GM12874 (cell line): ENCODE measurements at regions not wholly inside any gene's neighbourhood (a gene's known extent, or its start where the extent isn't known, plus 50 kb on each side); places are given as distances from the start of the nearest gene placed in this dataset.

Source experiments
- CTCF ChIP-seq: IDR thresholded peaks from 2 replicates; pipeline ENCODE4 v1.5.1; 2011; ENCODE audit warnings: low read depth, mild to moderate bottlenecking, control low read depth, low read length, moderate library complexity; ENCODE audit not compliant: insufficient read depth

DNA sequence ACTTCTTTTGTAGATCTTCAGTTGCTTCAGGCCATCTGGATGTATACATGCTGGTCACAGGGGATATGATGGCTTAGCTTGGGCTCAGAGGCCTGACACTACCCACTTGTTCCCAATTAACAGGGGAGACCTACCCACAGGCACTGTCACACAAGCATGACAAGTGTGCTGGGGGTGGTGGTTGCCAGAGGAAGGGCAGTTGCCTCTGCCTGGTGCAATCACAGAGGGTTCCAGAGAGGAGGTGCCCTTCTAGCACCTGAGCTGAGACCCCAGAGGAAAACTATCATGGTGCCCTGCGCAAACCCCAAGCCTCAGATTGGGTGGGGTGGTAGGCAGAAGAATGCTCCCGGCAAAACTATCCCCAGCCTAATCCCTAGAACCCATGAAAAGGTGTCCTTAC is 65.6 kb upstream of the NANOS1 start:
- no peak for TF ChIP-seq CTCF

DNA sequence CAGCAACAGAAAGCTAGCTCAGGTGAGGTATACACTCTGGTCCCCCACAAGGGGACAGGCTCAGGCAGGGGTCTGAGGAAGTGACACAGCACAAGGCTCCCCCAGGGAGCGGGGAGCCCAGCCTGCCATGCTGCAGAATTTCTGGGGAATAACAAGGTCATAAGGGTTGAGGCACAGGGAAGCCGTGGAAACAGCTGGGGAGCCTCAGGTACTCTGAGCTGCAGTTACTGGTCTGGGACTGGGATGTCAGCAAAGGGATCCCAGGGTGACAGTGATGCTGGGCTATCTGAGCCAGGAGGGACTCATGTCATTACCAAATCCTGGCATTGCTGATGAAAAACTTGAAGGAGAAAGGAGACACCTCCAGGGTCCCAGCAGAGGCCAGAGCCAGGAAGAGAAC is 64.4 kb upstream of the NANOS1 start:
- TF ChIP-seq CTCF: no peak

GRCh38 chr10:118965645-118966044 is 63.9 kb upstream of the NANOS1 start:
- no peak for TF ChIP-seq CTCF

GRCh38 chr10:118966076-118966849 is 63.3 kb upstream of the NANOS1 start:
- no peak for TF ChIP-seq CTCF

DNA sequence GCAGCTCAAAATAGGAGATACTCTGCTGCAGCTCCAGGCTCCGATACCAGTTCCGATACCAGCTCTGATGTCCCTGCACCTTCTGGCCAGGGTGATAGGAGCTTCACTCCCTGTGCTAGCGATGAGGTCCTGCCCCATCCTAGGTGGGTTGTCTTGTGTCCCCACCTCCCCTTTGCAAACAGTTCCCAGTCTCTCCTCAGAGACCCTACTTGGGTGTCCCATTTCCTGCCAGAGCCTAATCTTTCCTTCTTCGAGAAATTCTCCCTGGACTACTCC is 62.7 kb upstream of the NANOS1 start:
- TF ChIP-seq CTCF: no peak

DNA sequence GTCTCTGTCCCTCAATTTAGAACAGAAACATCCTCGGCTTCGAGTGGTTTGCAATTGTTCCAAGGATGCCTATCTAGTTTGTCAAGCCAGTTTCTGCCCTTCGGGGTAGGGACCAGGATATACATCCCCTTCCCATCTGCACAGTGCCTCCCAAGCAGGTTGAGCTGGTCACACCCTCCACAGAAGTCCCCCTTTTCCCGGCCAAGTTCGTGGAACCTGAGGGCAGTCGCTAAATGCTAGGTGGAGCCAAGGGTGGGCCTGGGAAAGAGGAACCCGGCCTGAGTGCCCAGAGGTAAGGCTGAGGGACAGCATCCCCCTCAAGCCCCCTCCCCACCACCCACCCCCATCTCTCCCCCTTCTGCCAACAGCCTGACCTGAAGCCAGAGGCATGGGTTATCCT is 62.4 kb upstream of the NANOS1 start:
- TF ChIP-seq CTCF: no peak

DNA sequence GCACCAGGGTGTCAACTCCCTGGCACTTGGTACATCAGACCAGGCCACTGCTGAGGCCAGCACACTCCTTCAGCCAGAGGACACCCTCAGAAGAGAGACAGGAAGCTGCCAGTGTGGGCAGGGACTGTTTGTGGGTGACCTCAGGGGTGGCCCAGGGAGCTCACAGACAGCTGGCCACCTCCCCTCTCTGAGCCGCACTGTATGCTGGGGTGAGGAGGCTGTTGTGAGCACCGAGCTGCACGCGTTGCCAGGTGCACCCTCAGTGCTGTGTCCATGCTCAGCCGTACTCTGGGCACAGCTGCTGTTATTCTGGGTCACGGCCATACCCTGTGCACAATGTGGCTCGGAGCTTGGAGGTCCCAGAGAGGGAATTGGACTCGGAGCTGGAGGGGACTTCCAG is 61.5 kb upstream of the NANOS1 start:
- no peak for TF ChIP-seq CTCF
